COLO668 (cell line): ENCODE measurements at regions not wholly inside any gene's neighbourhood (a gene's known extent, or its start where the extent isn't known, plus 50 kb on each side); places are given as distances from the start of the nearest gene placed in this dataset.
"Not testable (repeated sequence)": the region's sequence is repeated elsewhere in the genome, so short reads cannot be mapped to it uniquely, and the experiment has no call there.

Experiments used
- DNase-seq: peaks from one replicate; lab custom pipeline; 2025; ENCODE audit not compliant: unreplicated experiment; lab: John Stamatoyannopoulos, UW

- no peak for DNase-seq
Observed at GRCh38 chr4:186775902-186776301, 52.2 kb upstream of the FAT1 start.

- no peak for DNase-seq
Observed at GRCh38 chr4:186778134-186778533, 54.5 kb upstream of the FAT1 start.

- DNase-seq: no peak
Observed at GRCh38 chr4:186780291-186781031, 56.8 kb upstream of the FAT1 start.

- no peak for DNase-seq
Observed at GRCh38 chr4:186781032-186781917, 57.6 kb upstream of the FAT1 start.

- no peak for DNase-seq
Observed at GRCh38 chr4:186782302-186782701, 58.6 kb upstream of the FAT1 start.

GRCh38 chr4:186787536-186787935 is 63.9 kb upstream of the FAT1 start:
- DNase-seq: no peak

GRCh38 chr4:186789651-186790050 is 66.0 kb upstream of the FAT1 start:
- no peak for DNase-seq

- no peak for DNase-seq
Observed at GRCh38 chr4:186790630-186791029, 67.0 kb upstream of the FAT1 start.

GRCh38 chr4:186792728-186793366 is 69.2 kb upstream of the FAT1 start:
- no peak for DNase-seq

- DNase-seq: no peak
Observed at GRCh38 chr4:186798951-186799659, 75.4 kb upstream of the FAT1 start.

GRCh38 chr4:186805020-186805820 is 81.6 kb upstream of the FAT1 start:
- no peak for DNase-seq

GRCh38 chr4:186805917-186806316 is 82.3 kb upstream of the FAT1 start:
- not testable (repeated sequence) for DNase-seq

- DNase-seq: no peak
Observed at GRCh38 chr4:186806679-186807421, 83.2 kb upstream of the FAT1 start.

GRCh38 chr4:186807808-186808629 is 84.4 kb upstream of the FAT1 start:
- no peak for DNase-seq

GRCh38 chr4:186808630-186809018 is 85.0 kb upstream of the FAT1 start:
- DNase-seq: no peak

GRCh38 chr4:186809070-186809469 is 85.4 kb upstream of the FAT1 start:
- no peak for DNase-seq

GRCh38 chr4:186810613-186811150 is 87.0 kb upstream of the FAT1 start:
- DNase-seq: no peak

- DNase-seq: no peak
Observed at GRCh38 chr4:186812592-186812991, 88.9 kb upstream of the FAT1 start.
